T-helper 2 cell (primary cell): ENCODE measurements at regions not wholly inside any gene's neighbourhood (a gene's known extent, or its start where the extent isn't known, plus 50 kb on each side); places are given as distances from the start of the nearest gene placed in this dataset.

Source experiments
- DNase-seq, 5 experiments: peaks; one replicate each; pipeline versions ENCODE4 v3.0.0 to v3.0.0-alpha.2; 2012 to 2022

- no peak for DNase-seq
These were observed 169.4 kb downstream of the TEX36 start for GRCh38 chr10:125513429-125514182.

GRCh38 chr10:125510998-125511397 lies 172.0 kb downstream of the TEX36 start:
- no peak for DNase-seq

- DNase-seq: no peak
These were observed 177.3 kb downstream of the TEX36 start for GRCh38 chr10:125505648-125506047.

GRCh38 chr10:125502276-125502675 lies 180.7 kb downstream of the TEX36 start:
- no peak for DNase-seq

- no peak for DNase-seq
These were observed 187.6 kb downstream of the TEX36 start for GRCh38 chr10:125495386-125495785.

- DNase-seq: no peak
These were observed 188.2 kb downstream of the TEX36 start for GRCh38 chr10:125494651-125495239.

GRCh38 chr10:125491381-125491780 lies 191.6 kb downstream of the TEX36 start:
- DNase-seq: no peak

GRCh38 chr10:125489731-125490130 lies 193.2 kb downstream of the TEX36 start:
- DNase-seq: no peak

GRCh38 chr10:125485665-125486064 lies 197.3 kb downstream of the TEX36 start:
- DNase-seq: no peak

GRCh38 chr10:125484035-125484732 lies 198.8 kb downstream of the TEX36 start:
- DNase-seq: no peak

GRCh38 chr10:125482637-125483036 lies 200.3 kb downstream of the TEX36 start:
- no peak for DNase-seq

GRCh38 chr10:125482108-125482507 lies 200.9 kb downstream of the TEX36 start:
- peak in 1 of 5 experiments; percentile 13 for DNase-seq

GRCh38 chr10:125479059-125479458 lies 203.9 kb downstream of the TEX36 start:
- DNase-seq: no peak

GRCh38 chr10:125475815-125476214 lies 207.1 kb downstream of the TEX36 start:
- no peak for DNase-seq

- DNase-seq: peak in 1 of 5 experiments; percentile 71
These were observed 209.7 kb downstream of the TEX36 start for GRCh38 chr10:125473143-125473793.

- DNase-seq: no peak
These were observed 210.9 kb downstream of the TEX36 start for GRCh38 chr10:125472010-125472607.

- DNase-seq: no peak
These were observed 214.7 kb downstream of the TEX36 start for GRCh38 chr10:125468278-125468677.

- no peak for DNase-seq
These were observed 216.3 kb downstream of the TEX36 start for GRCh38 chr10:125466685-125467084.

- DNase-seq: no peak
These were observed 220.1 kb downstream of the TEX36 start for GRCh38 chr10:125462845-125463244.

GRCh38 chr10:125460326-125460725 lies 222.6 kb downstream of the TEX36 start:
- DNase-seq: no peak

- no peak for DNase-seq
These were observed 225.6 kb downstream of the TEX36 start for GRCh38 chr10:125457406-125457805.

GRCh38 chr10:125455855-125456254 lies 227.1 kb downstream of the TEX36 start:
- DNase-seq: no peak

- no peak for DNase-seq
These were observed 227.5 kb downstream of the TEX36 start for GRCh38 chr10:125455431-125455830.
